ENCODE measurements at regions not wholly inside any gene's neighbourhood (a gene's known extent, or its start where the extent isn't known, plus 50 kb on each side); places are given as distances from the start of the nearest gene placed in this dataset.

DNA sequence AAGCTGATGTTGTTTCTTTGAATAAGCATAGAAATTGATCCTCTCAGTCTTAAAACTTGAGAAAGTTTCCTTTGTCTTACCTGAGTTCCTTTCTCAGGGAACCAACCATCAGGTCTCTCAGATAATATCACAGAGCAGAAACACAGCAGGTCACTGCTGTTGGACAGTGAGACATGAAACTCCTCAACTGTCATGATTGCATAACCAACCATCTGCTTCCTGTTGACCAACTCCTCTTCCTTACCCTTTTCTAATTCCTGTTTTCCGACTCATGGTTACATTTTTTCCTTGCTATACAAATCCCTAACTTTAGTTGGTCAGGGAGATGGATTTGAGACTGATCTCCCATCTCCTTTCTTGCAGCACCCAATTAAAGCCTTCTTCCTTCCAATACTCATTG, 845.3 kb downstream of the FAM181B start:
- no peaks in the 10 kb centered on the region for H3K79me2 ChIP-seq (ENCODE audit: control insufficient read depth, insufficient read depth, low read length)
- intact Hi-C loops (cut with micrococcal nuclease; ENCODE audit: unreplicated experiment): no loop called here
- WGBS (ENCODE audit: insufficient coverage, insufficient replicate concordance, low lambda C conversion rate, missing lambda C conversion rate): 0% methylated on average over 1 of the region's 1 CpG
- no peaks in the 10 kb centered on the region for H3K9me3 ChIP-seq (replicated peaks; ENCODE audit: control insufficient read depth, insufficient read depth, low read length)
- H3K27me3 ChIP-seq (replicated peaks in 1 of 2; ENCODE audit: control insufficient read depth in 2 of 2, insufficient read depth in 2 of 2, low read length in 1 of 2): peaks cover 0 to 2% of the 10 kb centered on the region in 2 experiments; a peak in 2 of 4 replicates
- no peaks in the 10 kb centered on the region for H3K4me1 ChIP-seq (ENCODE audit: control insufficient read depth, insufficient read depth, low read length)
- no peaks in the 10 kb centered on the region for H3K36me3 ChIP-seq (ENCODE audit: control insufficient read depth in 2 of 2, insufficient read depth in 2 of 2, low read length in 1 of 2)
- ChIA-PET POLR2A (no interaction called here), SMC1A (ENCODE audit: uncharacterized antibody, unreplicated experiment) (no interaction called here), CTCF (no interaction called here), RAD21 (ENCODE audit: unreplicated experiment) (no interaction called here)
- no peak for FAIRE-seq
- H4K20me1 ChIP-seq (ENCODE audit: control insufficient read depth, insufficient read depth): no peaks in the 10 kb centered on the region
- ATAC-seq: no peak
- H3K9ac ChIP-seq (ENCODE audit: control insufficient read depth, insufficient read depth, low read length): no peak overlapping the region
- no peak overlapping the region for H3K27ac ChIP-seq (ENCODE audit: control insufficient read depth, insufficient read depth)
- H3K4me2 ChIP-seq (ENCODE audit: control insufficient read depth, insufficient read depth): no peak overlapping the region
- BruUV-seq (replicated peaks): no TSS peak
- no peak overlapping the region for H2AFZ ChIP-seq (ENCODE audit: control insufficient read depth, low read depth, low read length)
- TF ChIP-seq SMAD1 (IDR thresholded peaks at IDR 0.05; ENCODE audit: low read depth, partially characterized antibody) (no peak), WRNIP1 (IDR thresholded peaks at IDR 0.05; ENCODE audit: borderline replicate concordance, low read depth, low read length) (no peak), LARP7 (IDR thresholded peaks at IDR 0.05) (no peak), SUZ12 (IDR thresholded peaks at IDR 0.05; ENCODE audit: unreplicated experiment) (no peak)
- TF ChIP-seq, protein P1, sequence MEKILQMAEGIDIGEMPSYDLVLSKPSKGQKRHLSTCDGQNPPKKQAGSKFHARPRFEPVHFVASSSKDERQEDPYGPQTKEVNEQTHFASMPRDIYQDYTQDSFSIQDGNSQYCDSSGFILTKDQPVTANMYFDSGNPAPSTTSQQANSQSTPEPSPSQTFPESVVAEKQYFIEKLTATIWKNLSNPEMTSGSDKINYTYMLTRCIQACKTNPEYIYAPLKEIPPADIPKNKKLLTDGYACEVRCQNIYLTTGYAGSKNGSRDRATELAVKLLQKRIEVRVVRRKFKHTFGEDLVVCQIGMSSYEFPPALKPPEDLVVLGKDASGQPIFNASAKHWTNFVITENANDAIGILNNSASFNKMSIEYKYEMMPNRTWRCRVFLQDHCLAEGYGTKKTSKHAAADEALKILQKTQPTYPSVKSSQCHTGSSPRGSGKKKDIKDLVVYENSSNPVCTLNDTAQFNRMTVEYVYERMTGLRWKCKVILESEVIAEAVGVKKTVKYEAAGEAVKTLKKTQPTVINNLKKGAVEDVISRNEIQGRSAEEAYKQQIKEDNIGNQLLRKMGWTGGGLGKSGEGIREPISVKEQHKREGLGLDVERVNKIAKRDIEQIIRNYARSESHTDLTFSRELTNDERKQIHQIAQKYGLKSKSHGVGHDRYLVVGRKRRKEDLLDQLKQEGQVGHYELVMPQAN (conservative IDR thresholded peaks at IDR 0.05): no peak
- TF ChIP-seq, protein P2, sequence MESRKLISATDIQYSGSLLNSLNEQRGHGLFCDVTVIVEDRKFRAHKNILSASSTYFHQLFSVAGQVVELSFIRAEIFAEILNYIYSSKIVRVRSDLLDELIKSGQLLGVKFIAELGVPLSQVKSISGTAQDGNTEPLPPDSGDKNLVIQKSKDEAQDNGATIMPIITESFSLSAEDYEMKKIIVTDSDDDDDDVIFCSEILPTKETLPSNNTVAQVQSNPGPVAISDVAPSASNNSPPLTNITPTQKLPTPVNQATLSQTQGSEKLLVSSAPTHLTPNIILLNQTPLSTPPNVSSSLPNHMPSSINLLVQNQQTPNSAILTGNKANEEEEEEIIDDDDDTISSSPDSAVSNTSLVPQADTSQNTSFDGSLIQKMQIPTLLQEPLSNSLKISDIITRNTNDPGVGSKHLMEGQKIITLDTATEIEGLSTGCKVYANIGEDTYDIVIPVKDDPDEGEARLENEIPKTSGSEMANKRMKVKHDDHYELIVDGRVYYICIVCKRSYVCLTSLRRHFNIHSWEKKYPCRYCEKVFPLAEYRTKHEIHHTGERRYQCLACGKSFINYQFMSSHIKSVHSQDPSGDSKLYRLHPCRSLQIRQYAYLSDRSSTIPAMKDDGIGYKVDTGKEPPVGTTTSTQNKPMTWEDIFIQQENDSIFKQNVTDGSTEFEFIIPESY (IDR thresholded peaks at IDR 0.05): no peak
- TF ChIP-seq, protein P3, sequence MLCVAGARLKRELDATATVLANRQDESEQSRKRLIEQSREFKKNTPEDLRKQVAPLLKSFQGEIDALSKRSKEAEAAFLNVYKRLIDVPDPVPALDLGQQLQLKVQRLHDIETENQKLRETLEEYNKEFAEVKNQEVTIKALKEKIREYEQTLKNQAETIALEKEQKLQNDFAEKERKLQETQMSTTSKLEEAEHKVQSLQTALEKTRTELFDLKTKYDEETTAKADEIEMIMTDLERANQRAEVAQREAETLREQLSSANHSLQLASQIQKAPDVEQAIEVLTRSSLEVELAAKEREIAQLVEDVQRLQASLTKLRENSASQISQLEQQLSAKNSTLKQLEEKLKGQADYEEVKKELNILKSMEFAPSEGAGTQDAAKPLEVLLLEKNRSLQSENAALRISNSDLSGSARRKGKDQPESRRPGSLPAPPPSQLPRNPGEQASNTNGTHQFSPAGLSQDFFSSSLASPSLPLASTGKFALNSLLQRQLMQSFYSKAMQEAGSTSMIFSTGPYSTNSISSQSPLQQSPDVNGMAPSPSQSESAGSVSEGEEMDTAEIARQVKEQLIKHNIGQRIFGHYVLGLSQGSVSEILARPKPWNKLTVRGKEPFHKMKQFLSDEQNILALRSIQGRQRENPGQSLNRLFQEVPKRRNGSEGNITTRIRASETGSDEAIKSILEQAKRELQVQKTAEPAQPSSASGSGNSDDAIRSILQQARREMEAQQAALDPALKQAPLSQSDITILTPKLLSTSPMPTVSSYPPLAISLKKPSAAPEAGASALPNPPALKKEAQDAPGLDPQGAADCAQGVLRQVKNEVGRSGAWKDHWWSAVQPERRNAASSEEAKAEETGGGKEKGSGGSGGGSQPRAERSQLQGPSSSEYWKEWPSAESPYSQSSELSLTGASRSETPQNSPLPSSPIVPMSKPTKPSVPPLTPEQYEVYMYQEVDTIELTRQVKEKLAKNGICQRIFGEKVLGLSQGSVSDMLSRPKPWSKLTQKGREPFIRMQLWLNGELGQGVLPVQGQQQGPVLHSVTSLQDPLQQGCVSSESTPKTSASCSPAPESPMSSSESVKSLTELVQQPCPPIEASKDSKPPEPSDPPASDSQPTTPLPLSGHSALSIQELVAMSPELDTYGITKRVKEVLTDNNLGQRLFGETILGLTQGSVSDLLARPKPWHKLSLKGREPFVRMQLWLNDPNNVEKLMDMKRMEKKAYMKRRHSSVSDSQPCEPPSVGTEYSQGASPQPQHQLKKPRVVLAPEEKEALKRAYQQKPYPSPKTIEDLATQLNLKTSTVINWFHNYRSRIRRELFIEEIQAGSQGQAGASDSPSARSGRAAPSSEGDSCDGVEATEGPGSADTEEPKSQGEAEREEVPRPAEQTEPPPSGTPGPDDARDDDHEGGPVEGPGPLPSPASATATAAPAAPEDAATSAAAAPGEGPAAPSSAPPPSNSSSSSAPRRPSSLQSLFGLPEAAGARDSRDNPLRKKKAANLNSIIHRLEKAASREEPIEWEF (IDR thresholded peaks at IDR 0.05; ENCODE audit: insufficient replicate concordance, low read depth, low read length): no peak
- no peak overlapping the region for H3K4me3 ChIP-seq
- no peak for DNase-seq (ENCODE audit: low read depth, low spot score)
- in situ Hi-C loops (cut with MboI): no loop called here
